ENCODE measurements at regions not wholly inside any gene's neighbourhood (a gene's known extent, or its start where the extent isn't known, plus 50 kb on each side); places are given as distances from the start of the nearest gene placed in this dataset.

GRCh38 chr10:28429045-28429444 is 103.9 kb upstream of the WAC start:
- BruUV-seq (replicated peaks) = no TSS peak
- TF ChIP-seq CTCF (IDR thresholded peaks at IDR 0.05; ENCODE audit: unreplicated experiment) = no peak
- CTCF ChIA-PET = no interaction called here
- no peaks in the 10 kb centered on the region for H3K4me1 Mint-ChIP-seq (ENCODE audit: low read depth, unreplicated experiment)
- no peak overlapping the region for H3K4me3 Mint-ChIP-seq (ENCODE audit: low read depth, unreplicated experiment)
- H3K36me3 Mint-ChIP-seq (ENCODE audit: insufficient read depth, unreplicated experiment) = no peaks in the 10 kb centered on the region
- intact Hi-C loops (cut with micrococcal nuclease; ENCODE audit: unreplicated experiment) = no loop called here
- H3K27me3 Mint-ChIP-seq (ENCODE audit: unreplicated experiment) = peaks cover 17% of the 10 kb centered on the region
- H3K27ac Mint-ChIP-seq (ENCODE audit: unreplicated experiment) = no peak overlapping the region
- DNase-seq = no peak
- H3K9me3 Mint-ChIP-seq (ENCODE audit: low read depth, unreplicated experiment) = no peaks in the 10 kb centered on the region

DNA sequence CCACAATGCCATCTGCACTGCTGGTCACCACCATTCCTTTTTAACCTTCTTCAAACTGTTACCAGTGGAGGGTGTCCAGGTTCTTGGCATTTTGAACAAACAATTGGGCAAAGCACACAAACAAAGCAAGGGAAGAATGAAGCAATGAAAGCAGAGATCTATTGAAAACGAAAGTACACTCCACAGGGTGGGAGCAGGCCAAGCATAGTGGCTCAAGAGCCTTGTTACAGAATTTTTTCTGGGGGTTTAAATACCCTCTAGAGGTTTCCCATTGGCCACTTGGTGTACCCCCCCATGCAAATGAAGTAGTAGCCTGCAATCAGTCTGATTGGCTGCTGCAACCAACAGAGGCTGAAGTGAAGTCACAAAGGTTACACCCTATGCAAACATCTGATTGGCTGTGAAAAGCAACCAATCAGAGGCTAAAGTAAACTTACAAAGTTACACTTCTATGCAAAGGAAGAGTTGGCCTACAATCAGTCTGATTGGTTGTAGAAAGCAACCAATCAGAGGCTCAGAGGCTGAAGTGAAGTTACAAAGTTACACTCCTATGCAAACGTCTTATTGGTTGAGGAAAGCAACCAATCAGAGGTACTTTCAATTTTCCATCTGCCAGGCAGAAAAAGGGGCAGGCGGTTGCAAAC is 103.2 kb upstream of the WAC start:
- BruUV-seq (replicated peaks) = no TSS peak
- Mint-ChIP-seq H3K27me3 (ENCODE audit: unreplicated experiment) (peaks cover 17% of the 10 kb centered on the region), H3K9me3 (ENCODE audit: low read depth, unreplicated experiment) (no peaks in the 10 kb centered on the region), H3K4me3 (ENCODE audit: low read depth, unreplicated experiment) (no peak overlapping the region), H3K27ac (ENCODE audit: unreplicated experiment) (no peak overlapping the region), H3K4me1 (ENCODE audit: low read depth, unreplicated experiment) (no peaks in the 10 kb centered on the region), H3K36me3 (ENCODE audit: insufficient read depth, unreplicated experiment) (no peaks in the 10 kb centered on the region)
- DNase-seq = no peak
- no peak for TF ChIP-seq CTCF (IDR thresholded peaks at IDR 0.05; ENCODE audit: unreplicated experiment)
- intact Hi-C loops (cut with micrococcal nuclease; ENCODE audit: unreplicated experiment) = loop anchor here (5.0 to 10.0 kb wide), 2 partner anchors 75 to 158 kb away; no protein-coding TSS in a partner anchor
- CTCF ChIA-PET = no interaction called here

GRCh38 chr10:28431139-28431538 is 101.8 kb upstream of the WAC start:
- Mint-ChIP-seq H3K27me3 (ENCODE audit: unreplicated experiment) (peaks cover 17% of the 10 kb centered on the region), H3K4me1 (ENCODE audit: low read depth, unreplicated experiment) (no peaks in the 10 kb centered on the region), H3K4me3 (ENCODE audit: low read depth, unreplicated experiment) (no peak overlapping the region), H3K36me3 (ENCODE audit: insufficient read depth, unreplicated experiment) (no peaks in the 10 kb centered on the region), H3K27ac (ENCODE audit: unreplicated experiment) (no peak overlapping the region), H3K9me3 (ENCODE audit: low read depth, unreplicated experiment) (no peaks in the 10 kb centered on the region)
- CTCF ChIA-PET = no interaction called here
- TF ChIP-seq CTCF (IDR thresholded peaks at IDR 0.05; ENCODE audit: unreplicated experiment) = no peak
- no peak for DNase-seq
- BruUV-seq (replicated peaks) = no TSS peak
- intact Hi-C loops (cut with micrococcal nuclease; ENCODE audit: unreplicated experiment) = loop anchor here (5.0 to 10.0 kb wide), 2 partner anchors 74 to 156 kb away; no protein-coding TSS in a partner anchor

- DNase-seq = peak; percentile 63
- intact Hi-C loops (cut with micrococcal nuclease; ENCODE audit: unreplicated experiment) = loop anchor here (5.0 to 10.0 kb wide), 2 partner anchors 73 to 155 kb away; no protein-coding TSS in a partner anchor
- Mint-ChIP-seq H3K27ac (ENCODE audit: unreplicated experiment) (no peak overlapping the region), H3K4me1 (ENCODE audit: low read depth, unreplicated experiment) (no peaks in the 10 kb centered on the region), H3K9me3 (ENCODE audit: low read depth, unreplicated experiment) (no peaks in the 10 kb centered on the region), H3K27me3 (ENCODE audit: unreplicated experiment) (peaks cover 26% of the 10 kb centered on the region), H3K4me3 (ENCODE audit: low read depth, unreplicated experiment) (no peak overlapping the region), H3K36me3 (ENCODE audit: insufficient read depth, unreplicated experiment) (no peaks in the 10 kb centered on the region)
- TF ChIP-seq CTCF (IDR thresholded peaks at IDR 0.05; ENCODE audit: unreplicated experiment) = peak; percentile 65
- BruUV-seq (replicated peaks) = no TSS peak
- CTCF ChIA-PET = interaction anchor here (0.7 kb wide), 1 partner anchor 99 kb away, joined by 4 read pairs; no protein-coding TSS in a partner anchor
Measured at GRCh38 chr10:28432210-28432676, 100.7 kb upstream of the WAC start.

Measured in Calu3 (cell line).